Endothelial cell of umbilical vein (primary cell): ENCODE measurements at regions not wholly inside any gene's neighbourhood (a gene's known extent, or its start where the extent isn't known, plus 50 kb on each side); places are given as distances from the start of the nearest gene placed in this dataset.

Experiments
- EZH2 ChIP-seq: IDR thresholded peaks from 2 replicates; pipeline ENCODE4 v1.6.1; 2012; ENCODE audit warnings: borderline replicate concordance, low read depth, mild to moderate bottlenecking, moderate library complexity, low read length, inconsistent platforms; ENCODE audit not compliant: severe bottlenecking
- TF ChIP-seq, protein P1 (sequence below), 2 donors: IDR thresholded peaks; 1 replicate in 1 of 2; 2 replicates in 1 of 2; pipeline ENCODE4 v1.5.1; 2011; ENCODE audit warnings: low read length in 2 of 2, mild to moderate bottlenecking in 2 of 2, moderate library complexity in 2 of 2, control low read depth in 1 of 2, inconsistent platforms in 1 of 2, low read depth in 1 of 2; ENCODE audit not compliant: insufficient read depth in 1 of 2; ENCODE audit errors: extremely low read depth in 1 of 2

- TF ChIP-seq, protein P1, sequence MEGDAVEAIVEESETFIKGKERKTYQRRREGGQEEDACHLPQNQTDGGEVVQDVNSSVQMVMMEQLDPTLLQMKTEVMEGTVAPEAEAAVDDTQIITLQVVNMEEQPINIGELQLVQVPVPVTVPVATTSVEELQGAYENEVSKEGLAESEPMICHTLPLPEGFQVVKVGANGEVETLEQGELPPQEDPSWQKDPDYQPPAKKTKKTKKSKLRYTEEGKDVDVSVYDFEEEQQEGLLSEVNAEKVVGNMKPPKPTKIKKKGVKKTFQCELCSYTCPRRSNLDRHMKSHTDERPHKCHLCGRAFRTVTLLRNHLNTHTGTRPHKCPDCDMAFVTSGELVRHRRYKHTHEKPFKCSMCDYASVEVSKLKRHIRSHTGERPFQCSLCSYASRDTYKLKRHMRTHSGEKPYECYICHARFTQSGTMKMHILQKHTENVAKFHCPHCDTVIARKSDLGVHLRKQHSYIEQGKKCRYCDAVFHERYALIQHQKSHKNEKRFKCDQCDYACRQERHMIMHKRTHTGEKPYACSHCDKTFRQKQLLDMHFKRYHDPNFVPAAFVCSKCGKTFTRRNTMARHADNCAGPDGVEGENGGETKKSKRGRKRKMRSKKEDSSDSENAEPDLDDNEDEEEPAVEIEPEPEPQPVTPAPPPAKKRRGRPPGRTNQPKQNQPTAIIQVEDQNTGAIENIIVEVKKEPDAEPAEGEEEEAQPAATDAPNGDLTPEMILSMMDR (IDR thresholded peaks at IDR 0.05; ENCODE audit: extremely low read depth in 1 of 2, insufficient read depth in 1 of 2, low read depth in 1 of 2, low read length in 2 of 2), result no peak
- no peak for TF ChIP-seq EZH2
These were observed 436.2 kb downstream of the BRD1 start for GRCh38 chr22:49391436-49391835.
